Loucy (cell line): ENCODE measurements at regions not wholly inside any gene's neighbourhood (a gene's known extent, or its start where the extent isn't known, plus 50 kb on each side); places are given as distances from the start of the nearest gene placed in this dataset.

Experiments used
- H2AFZ ChIP-seq: fragments of 200-600 bp; sonication (generic); 2 replicates; pipeline ENCODE4 v1.6.0; 2016; ENCODE audit warnings: antibody characterized with exemption, mild to moderate bottlenecking, low read length, moderate library complexity
- H3F3A ChIP-seq: fragments of 200-600 bp; 2 replicates; pipeline ENCODE4 v1.6.0; 2016; ENCODE audit warnings: antibody characterized with exemption, low read depth, mild to moderate bottlenecking
- H3K27me3 ChIP-seq: fragments of 200-600 bp; sonication (generic); 2 replicates; pipeline ENCODE4 v1.6.1; 2014; ENCODE audit warnings: low read length, mild to moderate bottlenecking; ENCODE audit not compliant: insufficient read depth, poor library complexity, severe bottlenecking
- H3K36me3 ChIP-seq: fragments of 200-600 bp; sonication (generic); 2 replicates; pipeline ENCODE4 v1.6.1; 2016; ENCODE audit warnings: low read length; ENCODE audit not compliant: insufficient read depth
- H3K4me1 ChIP-seq: fragments of 200-600 bp; sonication (generic); 2 replicates; pipeline ENCODE4 v1.5.1; 2014; ENCODE audit warnings: low read length, mild to moderate bottlenecking; ENCODE audit not compliant: insufficient read depth, poor library complexity, severe bottlenecking
- H3K4me2 ChIP-seq: fragments of 200-600 bp; sonication (generic); 2 replicates; pipeline ENCODE4 v1.6.0; 2014; ENCODE audit warnings: antibody characterized with exemption, low read length, low read depth, mild to moderate bottlenecking; ENCODE audit not compliant: poor library complexity, severe bottlenecking
- H3K4me3 ChIP-seq: fragments of 200-600 bp; sonication (generic); 2 replicates; pipeline ENCODE4 v1.5.1; 2014; ENCODE audit warnings: low read length, mild to moderate bottlenecking, mixed read lengths; ENCODE audit not compliant: poor library complexity, severe bottlenecking
- H3K79me2 ChIP-seq: fragments of 200-600 bp; sonication (generic); 2 replicates; pipeline ENCODE4 v1.6.1; 2014; ENCODE audit warnings: low read length; ENCODE audit not compliant: insufficient read depth
- H3K9ac ChIP-seq: fragments of 200-600 bp; sonication (generic); 2 replicates; pipeline ENCODE4 v1.6.0; 2014; ENCODE audit warnings: mild to moderate bottlenecking, low read depth, low read length, moderate library complexity; ENCODE audit not compliant: poor library complexity, severe bottlenecking
- H3K9me2 ChIP-seq: fragments of 200-600 bp; sonication (generic); replicated peaks from 2 replicates; pipeline ENCODE4 v1.6.1; 2016; ENCODE audit warnings: low read depth, low read length, mixed read lengths
- H3K9me3 ChIP-seq: fragments of 200-600 bp; sonication (generic); 2 replicates; pipeline ENCODE4 v1.6.1; 2014; ENCODE audit warnings: mild to moderate bottlenecking, antibody characterized with exemption, low read length, low read depth; ENCODE audit not compliant: insufficient read depth
- H4K20me1 ChIP-seq: fragments of 200-600 bp; sonication (generic); 2 replicates; pipeline ENCODE4 v1.6.0; 2014; ENCODE audit warnings: antibody characterized with exemption, low read length, mild to moderate bottlenecking; ENCODE audit not compliant: insufficient read depth, poor library complexity, severe bottlenecking
- CTCF ChIP-seq: fragments of 200-600 bp; sonication (generic); conservative IDR thresholded peaks from 2 replicates; pipeline ENCODE4 v1.5.1; 2014; ENCODE audit warnings: mild to moderate bottlenecking, antibody characterized with exemption, low read length
- EZH2phosphoT487 ChIP-seq: fragments of 200-600 bp; IDR thresholded peaks from 2 replicates; pipeline ENCODE4 v1.6.1; 2018; ENCODE audit warnings: antibody characterized with exemption, mild to moderate bottlenecking, moderate library complexity, borderline replicate concordance

- Histone ChIP-seq H3F3A (no peaks in the 10 kb centered on the region), H3K36me3 (no peaks in the 10 kb centered on the region), H2AFZ (no peak overlapping the region), H3K9ac (no peak overlapping the region), H3K9me3 (no peaks in the 10 kb centered on the region), H3K4me2 (no peak overlapping the region), H3K9me2 (no peaks in the 10 kb centered on the region), H4K20me1 (no peaks in the 10 kb centered on the region), H3K4me3 (no peak overlapping the region), H3K27me3 (no peaks in the 10 kb centered on the region), H3K4me1 (no peaks in the 10 kb centered on the region), H3K79me2 (no peaks in the 10 kb centered on the region)
- TF ChIP-seq CTCF (no peak), EZH2phosphoT487 (no peak)
Observed at GRCh38 chr4:29566371-29566770, 1153.8 kb upstream of the PCDH7 start.

DNA sequence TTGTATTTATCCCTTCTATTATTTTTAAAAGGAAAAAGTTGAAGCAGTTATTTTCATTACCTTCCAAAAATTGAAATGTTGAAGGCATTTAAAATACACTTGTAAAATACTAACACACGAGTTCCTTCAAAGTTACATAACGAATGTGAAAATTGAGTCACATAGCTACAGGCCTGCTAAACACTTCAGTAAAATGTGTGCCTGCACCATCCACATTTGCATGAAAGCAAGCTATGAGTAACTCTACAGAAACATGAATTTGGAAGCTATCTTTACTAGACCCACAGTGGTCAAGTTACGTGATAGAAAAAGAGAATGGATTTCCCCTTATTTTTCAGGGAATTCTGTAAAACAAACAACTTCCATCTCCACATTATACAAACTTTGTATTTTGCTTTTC lies 1148.8 kb upstream of the PCDH7 start:
- TF ChIP-seq EZH2phosphoT487 (no peak), CTCF (no peak)
- Histone ChIP-seq H4K20me1 (no peaks in the 10 kb centered on the region), H3K27me3 (no peaks in the 10 kb centered on the region), H3K9me3 (no peaks in the 10 kb centered on the region), H3F3A (no peaks in the 10 kb centered on the region), H3K4me2 (no peak overlapping the region), H3K4me3 (no peak overlapping the region), H3K9me2 (no peaks in the 10 kb centered on the region; the same call in 1 of the 2 replicates), H3K9ac (no peak overlapping the region), H3K36me3 (no peaks in the 10 kb centered on the region), H3K79me2 (no peaks in the 10 kb centered on the region), H3K4me1 (no peaks in the 10 kb centered on the region), H2AFZ (no peak overlapping the region)

GRCh38 chr4:29578329-29578728 lies 1141.8 kb upstream of the PCDH7 start:
- Histone ChIP-seq H3F3A (no peaks in the 10 kb centered on the region), H3K27me3 (no peaks in the 10 kb centered on the region), H2AFZ (no peak overlapping the region), H3K9me3 (no peaks in the 10 kb centered on the region), H4K20me1 (no peaks in the 10 kb centered on the region), H3K4me3 (no peak overlapping the region), H3K4me2 (no peak overlapping the region), H3K9me2 (no peaks in the 10 kb centered on the region; the same call in 1 of the 2 replicates), H3K9ac (no peak overlapping the region), H3K4me1 (no peaks in the 10 kb centered on the region), H3K79me2 (no peaks in the 10 kb centered on the region), H3K36me3 (no peaks in the 10 kb centered on the region)
- TF ChIP-seq CTCF (no peak), EZH2phosphoT487 (no peak)
